ENCODE measurements at regions not wholly inside any gene's neighbourhood (a gene's known extent, or its start where the extent isn't known, plus 50 kb on each side); places are given as distances from the start of the nearest gene placed in this dataset.

DNA sequence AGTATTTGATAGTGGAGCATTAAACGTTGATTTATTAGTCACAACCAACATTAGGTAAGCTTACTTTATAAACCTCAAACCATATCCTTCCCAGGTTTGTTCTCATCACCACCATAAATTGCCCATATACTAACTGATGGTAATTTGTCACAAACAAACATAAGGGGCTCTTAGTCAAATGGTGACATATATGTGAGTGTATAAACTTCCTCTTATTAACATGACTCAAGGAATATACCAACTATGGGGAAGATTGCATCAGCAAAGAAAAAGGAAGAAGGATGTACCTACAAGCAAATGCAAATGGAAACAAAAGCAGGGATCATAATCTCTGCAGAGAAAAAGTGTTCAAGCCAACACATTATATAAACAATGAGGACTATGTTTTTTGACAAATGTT lies 418.2 kb upstream of the AKR1E2 start:
- H3K27ac ChIP-seq (ENCODE audit: insufficient read length, low read depth, low read length): no peak overlapping the region
- no peaks in the 10 kb centered on the region for H3K23me2 ChIP-seq (ENCODE audit: insufficient read length, low read depth, low read length, poor library complexity, severe bottlenecking)
- H3K9me3 ChIP-seq (ENCODE audit: control insufficient read depth, low read depth, low read length): no peaks in the 10 kb centered on the region
- Mint-ChIP-seq H3K36me3 (ENCODE audit: insufficient read depth in 1 of 3, low read depth in 3 of 3) (no peaks in the 10 kb centered on the region), H3K4me3 (no peak overlapping the region), H3K27ac (no peak overlapping the region), H3K27me3 (ENCODE audit: low read depth) (no peaks in the 10 kb centered on the region), H3K9me3 (no peaks in the 10 kb centered on the region), H3K4me1 (no peaks in the 10 kb centered on the region)
- no peaks in the 10 kb centered on the region for H3K79me1 ChIP-seq (ENCODE audit: insufficient read depth, low read depth, low read length, poor library complexity, severe bottlenecking)
- no peak overlapping the region for H3K9ac ChIP-seq (ENCODE audit: extremely low read depth, insufficient read length, low read length)
- DNase-seq: no peak
- no peak overlapping the region for H4K91ac ChIP-seq (ENCODE audit: insufficient read length, low read depth, low read length)
- no peak overlapping the region for H2BK20ac ChIP-seq (ENCODE audit: low read depth, low read length, poor library complexity, severe bottlenecking)
- H3K4me1 ChIP-seq (ENCODE audit: insufficient read depth, low read length): no peaks in the 10 kb centered on the region
- H3K23ac ChIP-seq (ENCODE audit: insufficient read length, low read depth, low read length): no peak overlapping the region
- H3T11ph ChIP-seq (ENCODE audit: low read length): no peak overlapping the region
- H3K4ac ChIP-seq (ENCODE audit: low read depth, low read length): no peak overlapping the region
- no peaks in the 10 kb centered on the region for H3K79me2 ChIP-seq (ENCODE audit: insufficient read depth, low read length)
- H3K4me2 ChIP-seq (ENCODE audit: insufficient read depth, insufficient read length, low read length): no peak overlapping the region
- no peak overlapping the region for H2BK120ac ChIP-seq (ENCODE audit: low read depth, low read length, poor library complexity, severe bottlenecking)
- no peak overlapping the region for H3K14ac ChIP-seq (ENCODE audit: insufficient read depth, low read length)
- H3K56ac ChIP-seq (ENCODE audit: insufficient read length, low read depth, low read length): no peak overlapping the region
- H4K5ac ChIP-seq (ENCODE audit: insufficient read length, low read depth, low read length): no peak overlapping the region
- H2AFZ ChIP-seq (ENCODE audit: low read length): no peak overlapping the region
- H3K18ac ChIP-seq (ENCODE audit: insufficient read length, low read depth, low read length): no peak overlapping the region
- H4K20me1 ChIP-seq (ENCODE audit: control insufficient read depth, insufficient read depth, insufficient read length): no peaks in the 10 kb centered on the region
- H3K27me3 ChIP-seq (ENCODE audit: insufficient read depth, low read length): no peaks in the 10 kb centered on the region
- H2BK5ac ChIP-seq (ENCODE audit: insufficient read length, low read length): no peak overlapping the region
- no peak overlapping the region for H2BK15ac ChIP-seq (ENCODE audit: low read depth, low read length)
- TF ChIP-seq, protein P1, sequence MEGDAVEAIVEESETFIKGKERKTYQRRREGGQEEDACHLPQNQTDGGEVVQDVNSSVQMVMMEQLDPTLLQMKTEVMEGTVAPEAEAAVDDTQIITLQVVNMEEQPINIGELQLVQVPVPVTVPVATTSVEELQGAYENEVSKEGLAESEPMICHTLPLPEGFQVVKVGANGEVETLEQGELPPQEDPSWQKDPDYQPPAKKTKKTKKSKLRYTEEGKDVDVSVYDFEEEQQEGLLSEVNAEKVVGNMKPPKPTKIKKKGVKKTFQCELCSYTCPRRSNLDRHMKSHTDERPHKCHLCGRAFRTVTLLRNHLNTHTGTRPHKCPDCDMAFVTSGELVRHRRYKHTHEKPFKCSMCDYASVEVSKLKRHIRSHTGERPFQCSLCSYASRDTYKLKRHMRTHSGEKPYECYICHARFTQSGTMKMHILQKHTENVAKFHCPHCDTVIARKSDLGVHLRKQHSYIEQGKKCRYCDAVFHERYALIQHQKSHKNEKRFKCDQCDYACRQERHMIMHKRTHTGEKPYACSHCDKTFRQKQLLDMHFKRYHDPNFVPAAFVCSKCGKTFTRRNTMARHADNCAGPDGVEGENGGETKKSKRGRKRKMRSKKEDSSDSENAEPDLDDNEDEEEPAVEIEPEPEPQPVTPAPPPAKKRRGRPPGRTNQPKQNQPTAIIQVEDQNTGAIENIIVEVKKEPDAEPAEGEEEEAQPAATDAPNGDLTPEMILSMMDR (conservative IDR thresholded peaks at IDR 0.05): no peak
- no peak overlapping the region for H2AK5ac ChIP-seq (ENCODE audit: insufficient read length, low read length)
- H2BK12ac ChIP-seq (ENCODE audit: insufficient read length, low read depth, low read length): no peak overlapping the region
- H4K8ac ChIP-seq (replicated peaks; ENCODE audit: insufficient read length, low read depth, low read length): no peak overlapping the region
- no CpG with 5 or more reads among the region's 1 CpG for WGBS (ENCODE audit: extremely low coverage, insufficient read length, low lambda C conversion rate)
